ENCODE measurements at regions not wholly inside any gene's neighbourhood (a gene's known extent, or its start where the extent isn't known, plus 50 kb on each side); places are given as distances from the start of the nearest gene placed in this dataset.

GRCh38 chr4:13893987-13894386 is 266.5 kb upstream of the BOD1L1 start:
- H3K4me1 ChIP-seq (ENCODE audit: control insufficient read depth, insufficient read depth, low read length), result peaks cover 2% of the 10 kb centered on the region
- 97 to 100% methylated on average over 1 to 2 of the region's 2 CpGs for WGBS, 2 experiments (ENCODE audit: insufficient coverage in 1 of 2, insufficient read length in 1 of 2)
- no peak for DNase-seq
- H3K9ac ChIP-seq (ENCODE audit: extremely low read depth, low read length, poor library complexity, severe bottlenecking), result no peak overlapping the region
- Mint-ChIP-seq H3K9me3 (no peaks in the 10 kb centered on the region), H3K27ac (no peak overlapping the region), H3K27me3 (ENCODE audit: insufficient read depth) (no peaks in the 10 kb centered on the region), H3K4me1 (peaks cover 12% of the 10 kb centered on the region), H3K4me3 (no peak overlapping the region), H3K36me3 (ENCODE audit: low read depth) (no peaks in the 10 kb centered on the region)
- H3K4me3 ChIP-seq (ENCODE audit: low read length), result no peak overlapping the region
- peaks cover 28% of the 10 kb centered on the region for H3K27me3 ChIP-seq (ENCODE audit: control insufficient read depth, insufficient read depth, low read length, poor library complexity, severe bottlenecking)
- H3K36me3 ChIP-seq (ENCODE audit: control insufficient read depth, insufficient read depth, low read length), result no peaks in the 10 kb centered on the region
- no peak for TF ChIP-seq CTCF (conservative IDR thresholded peaks at IDR 0.05)
- no peaks in the 10 kb centered on the region for H3K9me3 ChIP-seq (ENCODE audit: control insufficient read depth, low read length)
- H3K27ac ChIP-seq (ENCODE audit: low read depth, low read length), result no peak overlapping the region

- Mint-ChIP-seq H3K4me3 (no peak overlapping the region), H3K4me1 (peaks cover 4% of the 10 kb centered on the region), H3K27me3 (ENCODE audit: insufficient read depth) (no peaks in the 10 kb centered on the region), H3K27ac (no peak overlapping the region), H3K9me3 (no peaks in the 10 kb centered on the region), H3K36me3 (ENCODE audit: low read depth) (no peaks in the 10 kb centered on the region)
- Histone ChIP-seq H3K4me1 (ENCODE audit: control insufficient read depth, insufficient read depth, low read length) (peaks cover 2% of the 10 kb centered on the region), H3K9me3 (ENCODE audit: control insufficient read depth, low read length) (no peaks in the 10 kb centered on the region), H3K36me3 (ENCODE audit: control insufficient read depth, insufficient read depth, low read length) (no peaks in the 10 kb centered on the region), H3K9ac (ENCODE audit: extremely low read depth, low read length, poor library complexity, severe bottlenecking) (no peak overlapping the region), H3K4me3 (ENCODE audit: low read length) (no peak overlapping the region), H3K27me3 (ENCODE audit: control insufficient read depth, insufficient read depth, low read length, poor library complexity, severe bottlenecking) (peaks cover 39% of the 10 kb centered on the region), H3K27ac (ENCODE audit: low read depth, low read length) (no peak overlapping the region)
- DNase-seq, result no peak
- 97 to 100% methylated on average over 2 to 4 of the region's 4 CpGs for WGBS, 2 experiments (ENCODE audit: insufficient coverage in 1 of 2, insufficient read length in 1 of 2)
- TF ChIP-seq CTCF (conservative IDR thresholded peaks at IDR 0.05), result no peak
Measured at GRCh38 chr4:13900780-13901179, 273.3 kb upstream of the BOD1L1 start.

GRCh38 chr4:13902146-13902545 is 274.6 kb upstream of the BOD1L1 start:
- H3K4me3 Mint-ChIP-seq, result no peak overlapping the region
- WGBS, 2 experiments (ENCODE audit: insufficient coverage in 1 of 2, insufficient read length in 1 of 2), result 93 to 100% methylated on average over 1 of the region's 1 CpG
- H3K27ac ChIP-seq (ENCODE audit: low read depth, low read length), result no peak overlapping the region
- no peaks in the 10 kb centered on the region for H3K36me3 Mint-ChIP-seq (ENCODE audit: low read depth)
- no peak overlapping the region for H3K9ac ChIP-seq (ENCODE audit: extremely low read depth, low read length, poor library complexity, severe bottlenecking)
- no peaks in the 10 kb centered on the region for H3K4me1 ChIP-seq (ENCODE audit: control insufficient read depth, insufficient read depth, low read length)
- H3K27me3 Mint-ChIP-seq (ENCODE audit: insufficient read depth), result no peaks in the 10 kb centered on the region
- DNase-seq, result no peak
- H3K36me3 ChIP-seq (ENCODE audit: control insufficient read depth, insufficient read depth, low read length), result no peaks in the 10 kb centered on the region
- no peaks in the 10 kb centered on the region for H3K9me3 ChIP-seq (ENCODE audit: control insufficient read depth, low read length)
- no peaks in the 10 kb centered on the region for H3K4me1 Mint-ChIP-seq
- H3K4me3 ChIP-seq (ENCODE audit: low read length), result no peak overlapping the region
- no peak overlapping the region for H3K27ac Mint-ChIP-seq
- peaks cover 39% of the 10 kb centered on the region for H3K27me3 ChIP-seq (ENCODE audit: control insufficient read depth, insufficient read depth, low read length, poor library complexity, severe bottlenecking)
- no peaks in the 10 kb centered on the region for H3K9me3 Mint-ChIP-seq
- TF ChIP-seq CTCF (conservative IDR thresholded peaks at IDR 0.05), result no peak
